Left lung (tissue), 4 donors: ENCODE measurements at regions not wholly inside any gene's neighbourhood (a gene's known extent, or its start where the extent isn't known, plus 50 kb on each side); places are given as distances from the start of the nearest gene placed in this dataset.

Source experiments
- ATAC-seq: fragments of 200-7000 bp; cut with Tn5 transposase; one replicate; pipeline ENCODE4 v1.9.1; 2020; ENCODE audit warnings: moderate library complexity
- DNase-seq, 4 donors: peaks; one replicate each; pipeline ENCODE4 v3.0.0-alpha.2; 2013 to 2020
- H3K27ac ChIP-seq, 2 donors: fragments of 200-600 bp; sonication (generic) in 1 of 2; one replicate each; pipeline versions ENCODE4 v1.5.0 to v1.8.0; 2020 to 2021
- H3K27me3 ChIP-seq, 2 donors: fragments of 200-600 bp; sonication (generic) in 1 of 2; one replicate each; pipeline versions ENCODE4 v1.5.0 to v1.8.0; 2020 to 2021
- H3K36me3 ChIP-seq, 2 donors: fragments of 200-600 bp; sonication (generic) in 1 of 2; one replicate each; pipeline versions ENCODE4 v1.5.0 to v1.8.0; 2020 to 2021
- H3K4me1 ChIP-seq, 2 donors: fragments of 200-600 bp; one replicate each; pipeline ENCODE4 v1.8.0; 2021
- H3K4me3 ChIP-seq, 2 donors: fragments of 200-600 bp; sonication (generic) in 1 of 2; one replicate each; pipeline versions ENCODE4 v1.5.0 to v1.8.0; 2020 to 2021; ENCODE audit warnings: mild to moderate bottlenecking in 1 of 2
- H3K9me3 ChIP-seq, 2 donors: fragments of 200-600 bp; sonication (generic) in 1 of 2; one replicate each; pipeline versions ENCODE4 v1.5.0 to v1.8.0; 2020 to 2021
- CTCF ChIP-seq, 2 donors: fragments of 200-600 bp; sonication (generic) in 1 of 2; IDR thresholded peaks; one replicate each; pipeline versions ENCODE4 v1.5.0 to v1.8.0; 2021; ENCODE audit warnings: antibody characterized with exemption in 2 of 2
- intact Hi-C, 2 donors: fragments of 100-400 bp; cut with DNase I; formaldehyde crosslinking; loops; one replicate each; pipeline versions ENCODE4 v1.11.2 to v1.14.2; 2022
- donor health status: DM: no; HTN: yes; CAD: no.
- donor health status: DM: no; HTN: no; CAD: no.

DNA sequence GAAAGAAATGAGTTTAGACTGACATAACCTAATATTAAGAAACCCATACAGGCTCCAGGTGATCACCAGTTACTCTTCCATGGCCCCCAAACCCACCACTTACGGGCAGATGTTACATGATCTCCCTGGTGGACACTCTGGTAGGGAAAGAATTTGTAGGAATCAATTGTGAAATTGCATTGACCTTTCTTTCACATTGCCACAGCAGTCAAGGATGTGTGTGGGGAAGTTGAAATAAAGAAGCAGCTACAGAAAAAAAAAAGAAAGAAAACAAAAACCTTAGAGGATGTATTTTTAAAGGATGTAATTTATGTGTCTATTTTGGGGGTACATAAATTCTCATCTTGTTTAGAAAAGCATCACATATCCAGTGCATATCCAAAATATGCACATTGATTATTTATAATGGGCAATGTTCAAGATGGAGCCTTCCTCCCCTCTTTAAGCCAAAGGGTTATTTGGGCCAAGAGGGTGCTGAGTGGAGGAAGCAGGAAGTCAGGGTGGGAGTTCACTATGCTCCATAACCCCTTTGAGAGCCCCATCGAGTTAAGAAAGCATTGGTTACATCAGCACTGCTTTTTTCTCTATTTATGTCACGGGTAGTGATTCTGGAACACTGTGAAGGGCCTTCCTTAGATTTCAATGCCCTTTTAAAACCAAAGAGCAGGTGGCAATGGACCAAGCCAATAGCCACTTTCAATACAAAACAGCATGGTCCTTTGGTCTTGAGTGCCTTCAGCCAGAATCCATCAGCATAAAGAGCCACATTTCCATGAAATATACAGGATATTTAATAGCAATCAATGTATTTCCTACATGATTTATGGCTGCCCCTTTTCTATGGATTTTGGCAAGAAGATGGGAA, 169.6 kb downstream of the LACC1 start:
- intact Hi-C loops = loop anchor here in 1 of 2 donors (10.0 kb wide), 1 partner anchor 395 kb away; no protein-coding TSS in a partner anchor

GRCh38 chr13:44050450-44051063, 170.9 kb downstream of the LACC1 start:
- TF ChIP-seq CTCF (IDR thresholded peaks at IDR 0.05) = peak; percentile 58 to 72
- Histone ChIP-seq H3K27ac (no peak overlapping the region), H3K9me3 (no peaks in the 10 kb centered on the region), H3K36me3 (no peaks in the 10 kb centered on the region), H3K4me1 (peaks cover 0 to 4% of the 10 kb centered on the region in 2 donors), H3K27me3 (no peaks in the 10 kb centered on the region), H3K4me3 (no peak overlapping the region)
- ATAC-seq (peak; percentile 59), DNase-seq (peak in 2 of 4 donors; percentile 23 to 48)
- intact Hi-C loops = loop anchor here in 1 of 2 donors (10.0 kb wide), 1 partner anchor 404 kb away; no protein-coding TSS in a partner anchor

More for the DNA sequence above, 169.6 kb downstream of the LACC1 start:
- TF ChIP-seq CTCF (IDR thresholded peaks at IDR 0.05) = no peak
- Histone ChIP-seq H3K36me3 (no peaks in the 10 kb centered on the region), H3K9me3 (no peaks in the 10 kb centered on the region), H3K27me3 (no peaks in the 10 kb centered on the region), H3K4me3 (no peak overlapping the region), H3K4me1 (no peaks in the 10 kb centered on the region), H3K27ac (no peak overlapping the region)
- ATAC-seq (no peak), DNase-seq (no peak)

DNA sequence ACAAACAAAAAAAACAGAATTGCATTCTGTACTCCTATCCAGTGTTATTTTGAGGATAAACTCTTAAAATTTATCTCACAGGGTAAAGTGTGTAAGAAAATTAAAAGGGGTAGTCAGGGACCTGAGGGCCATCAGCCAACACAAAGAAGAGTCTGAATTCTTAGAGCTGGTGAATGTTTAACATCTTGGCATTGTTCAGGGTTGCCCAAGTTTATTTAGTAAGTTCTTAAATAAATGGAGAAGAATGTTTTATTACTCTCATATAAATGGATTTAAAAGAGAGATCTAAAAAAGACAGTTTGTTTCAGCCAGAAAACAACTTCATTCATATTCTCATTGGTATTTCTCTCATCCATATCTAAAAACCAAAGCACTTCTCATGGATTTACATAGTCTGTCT, 171.7 kb downstream of the LACC1 start:
- no peak for DNase-seq
- Histone ChIP-seq H3K27ac (no peak overlapping the region), H3K36me3 (no peaks in the 10 kb centered on the region), H3K9me3 (no peaks in the 10 kb centered on the region), H3K4me1 (peaks cover 0 to 6% of the 10 kb centered on the region in 2 donors), H3K27me3 (no peaks in the 10 kb centered on the region), H3K4me3 (no peak overlapping the region)
- no peak for ATAC-seq
- intact Hi-C loops = loop anchor here in 1 of 2 donors (10.0 kb wide), 1 partner anchor 403 kb away; no protein-coding TSS in a partner anchor
- TF ChIP-seq CTCF (IDR thresholded peaks at IDR 0.05) = no peak

- Histone ChIP-seq H3K9me3 (no peaks in the 10 kb centered on the region), H3K27me3 (no peaks in the 10 kb centered on the region), H3K4me3 (no peak overlapping the region), H3K36me3 (no peaks in the 10 kb centered on the region), H3K27ac (no peak overlapping the region), H3K4me1 (peaks cover 0 to 6% of the 10 kb centered on the region in 2 donors)
- no peak for TF ChIP-seq CTCF (IDR thresholded peaks at IDR 0.05)
- peak in 2 of 4 donors; percentile 41 to 69 for DNase-seq
- intact Hi-C loops = loop anchor here in 1 of 2 donors (10.0 kb wide), 1 partner anchor 403 kb away; no protein-coding TSS in a partner anchor
- no peak for ATAC-seq
Measured at GRCh38 chr13:44051918-44052675, 172.4 kb downstream of the LACC1 start.
